BLaER1 treated with 17β-estradiol and CSF1 and Interleukin-3, amounts not matched to agents 10 nM and 100 nM (cell line): ENCODE measurements at regions not wholly inside any gene's neighbourhood (a gene's known extent, or its start where the extent isn't known, plus 50 kb on each side); places are given as distances from the start of the nearest gene placed in this dataset.
A peak's percentile ranks its signal among the peaks of the same experiment; 100 is the strongest.
"Not testable (repeated sequence)": the region's sequence is repeated elsewhere in the genome, so short reads cannot be mapped to it uniquely, and the experiment has no call there.

Experiments used
- H3K27ac ChIP-seq, 11 experiments: shearing (Covaris generic); formaldehyde crosslinking; 2 replicates each; pipeline ENCODE4 v1.8.1; 2022
- H3K27me3 ChIP-seq, 11 experiments: shearing (Covaris generic); formaldehyde crosslinking; 2 replicates each; pipeline ENCODE4 v1.8.1; 2022
- H3K36me3 ChIP-seq, 11 experiments: shearing (Covaris generic); formaldehyde crosslinking; 2 replicates each; pipeline ENCODE4 v1.8.1; 2022
- H3K4me1 ChIP-seq, 10 experiments: shearing (Covaris generic); formaldehyde crosslinking; 2 replicates each; pipeline ENCODE4 v1.8.1; 2022
- H3K4me2 ChIP-seq, 11 experiments: shearing (Covaris generic); formaldehyde crosslinking; 2 replicates each; pipeline ENCODE4 v1.8.1; 2022
- H3K4me3 ChIP-seq, 10 experiments: shearing (Covaris generic); formaldehyde crosslinking; 2 replicates each; pipeline ENCODE4 v1.8.1; 2022
- H3K9ac ChIP-seq, 11 experiments: shearing (Covaris generic); formaldehyde crosslinking; 2 replicates each; pipeline ENCODE4 v1.8.1; 2022
- H3K9me3 ChIP-seq, 11 experiments: shearing (Covaris generic); formaldehyde crosslinking; replicated peaks in 1 of 11; 2 replicates each; pipeline ENCODE4 v1.8.1; 2022
- H4K20me1 ChIP-seq, 11 experiments: shearing (Covaris generic); formaldehyde crosslinking; 2 replicates each; pipeline ENCODE4 v1.8.1; 2022
- Cebpa-rat ChIP-seq, 11 experiments: shearing (Covaris generic); IDR thresholded peaks; 2 replicates each; pipeline ENCODE4 v1.8.1; 2022

- H3K9ac ChIP-seq, result no peak overlapping the region
- peak overlapping the region in 8 of 11 experiments; percentile 6 to 75 (median 64); a peak in 10 of 22 replicates for H3K4me2 ChIP-seq
- H3K36me3 ChIP-seq, result no peaks in the 10 kb centered on the region
- H3K9me3 ChIP-seq, result peaks cover 0 to 12% (median 10%) of the 10 kb centered on the region in 11 experiments; a peak in 15 of 22 replicates
- peaks cover 0 to 34% (median 23%) of the 10 kb centered on the region in 10 experiments; a peak in 15 of 20 replicates for H3K4me1 ChIP-seq
- no peak overlapping the region for H3K4me3 ChIP-seq
- no peaks in the 10 kb centered on the region for H4K20me1 ChIP-seq
- no peak for TF ChIP-seq Cebpa-rat (IDR thresholded peaks at IDR 0.05)
- H3K27ac ChIP-seq, result no peak overlapping the region
- no peaks in the 10 kb centered on the region for H3K27me3 ChIP-seq
Measured at GRCh38 chr22:25281675-25282345, 62.4 kb downstream of the CRYBB2 start.

GRCh38 chr22:25282346-25282670 is 62.9 kb downstream of the CRYBB2 start:
- no peaks in the 10 kb centered on the region for H4K20me1 ChIP-seq
- H3K27me3 ChIP-seq, result no peaks in the 10 kb centered on the region
- H3K4me2 ChIP-seq, result peak overlapping the region in 4 of 11 experiments; percentile 6 to 73 (median 40); a peak in 3 of 22 replicates
- H3K4me1 ChIP-seq, result peaks cover 0 to 34% (median 23%) of the 10 kb centered on the region in 10 experiments; a peak in 15 of 20 replicates
- no peak overlapping the region for H3K27ac ChIP-seq
- no peak overlapping the region for H3K9ac ChIP-seq
- H3K9me3 ChIP-seq, result peaks cover 0 to 12% (median 10%) of the 10 kb centered on the region in 11 experiments; a peak in 15 of 22 replicates
- H3K36me3 ChIP-seq, result no peaks in the 10 kb centered on the region
- no peak for TF ChIP-seq Cebpa-rat (IDR thresholded peaks at IDR 0.05)
- no peak overlapping the region for H3K4me3 ChIP-seq

GRCh38 chr22:25282671-25283561 is 63.5 kb downstream of the CRYBB2 start:
- no peak overlapping the region for H3K27ac ChIP-seq
- peaks cover 0 to 34% (median 23%) of the 10 kb centered on the region in 10 experiments; a peak in 15 of 20 replicates for H3K4me1 ChIP-seq
- no peak overlapping the region for H3K9ac ChIP-seq
- H3K27me3 ChIP-seq, result no peaks in the 10 kb centered on the region
- peaks cover 0 to 12% (median 10%) of the 10 kb centered on the region in 11 experiments; a peak in 15 of 22 replicates for H3K9me3 ChIP-seq
- TF ChIP-seq Cebpa-rat (IDR thresholded peaks at IDR 0.05), result no peak
- H3K36me3 ChIP-seq, result no peaks in the 10 kb centered on the region
- H3K4me2 ChIP-seq, result no peak overlapping the region
- H4K20me1 ChIP-seq, result no peaks in the 10 kb centered on the region
- no peak overlapping the region for H3K4me3 ChIP-seq

GRCh38 chr22:25288481-25288880 is 69.0 kb downstream of the CRYBB2 start:
- not testable (repeated sequence) for H3K4me1 ChIP-seq, H3K36me3 ChIP-seq, H3K27ac ChIP-seq, H3K4me2 ChIP-seq, H3K27me3 ChIP-seq, H3K4me3 ChIP-seq, H4K20me1 ChIP-seq, H3K9ac ChIP-seq, H3K9me3 ChIP-seq

GRCh38 chr22:25301912-25302311 is 82.5 kb downstream of the CRYBB2 start:
- peaks cover 6 to 11% (median 8%) of the 10 kb centered on the region in 11 experiments for H3K9me3 ChIP-seq
- not testable (repeated sequence) for H3K4me2 ChIP-seq, H4K20me1 ChIP-seq, H3K4me3 ChIP-seq, H3K36me3 ChIP-seq, H3K27me3 ChIP-seq, H3K9ac ChIP-seq, H3K4me1 ChIP-seq, H3K27ac ChIP-seq

- not testable (repeated sequence) for H4K20me1 ChIP-seq, H3K9ac ChIP-seq, H3K4me2 ChIP-seq, H3K36me3 ChIP-seq, H3K4me1 ChIP-seq, H3K27me3 ChIP-seq, H3K9me3 ChIP-seq, H3K27ac ChIP-seq, H3K4me3 ChIP-seq
Measured at GRCh38 chr22:25309586-25309985, 90.1 kb downstream of the CRYBB2 start.

- H3K9me3 ChIP-seq, H3K4me2 ChIP-seq, H3K36me3 ChIP-seq, H3K4me3 ChIP-seq, H3K4me1 ChIP-seq, H3K27ac ChIP-seq, H3K9ac ChIP-seq, H4K20me1 ChIP-seq, H3K27me3 ChIP-seq: not testable (repeated sequence)
Measured at GRCh38 chr22:25311924-25312323, 92.5 kb downstream of the CRYBB2 start.

- Histone ChIP-seq H3K4me2 (no peak overlapping the region), H4K20me1 (no peaks in the 10 kb centered on the region), H3K4me1 (no peaks in the 10 kb centered on the region), H3K9me3 (no peaks in the 10 kb centered on the region), H3K9ac (no peak overlapping the region), H3K36me3 (no peaks in the 10 kb centered on the region), H3K27me3 (no peaks in the 10 kb centered on the region), H3K27ac (no peak overlapping the region), H3K4me3 (no peak overlapping the region)
- TF ChIP-seq Cebpa-rat (IDR thresholded peaks at IDR 0.05), result no peak
Measured at GRCh38 chr22:25318081-25318823, 98.8 kb downstream of the CRYBB2 start.

- Histone ChIP-seq H3K4me1 (peaks cover 0 to 5% (median 0%) of the 10 kb centered on the region in 10 experiments; a peak in 3 of 20 replicates), H3K9me3 (no peaks in the 10 kb centered on the region), H3K4me2 (no peak overlapping the region), H3K4me3 (no peak overlapping the region), H3K27ac (no peak overlapping the region), H3K27me3 (no peaks in the 10 kb centered on the region), H4K20me1 (no peaks in the 10 kb centered on the region; a peak in 1 of 22 replicates), H3K36me3 (no peaks in the 10 kb centered on the region), H3K9ac (no peak overlapping the region)
- TF ChIP-seq Cebpa-rat (IDR thresholded peaks at IDR 0.05), result no peak
Measured at GRCh38 chr22:25327018-25327755, 107.7 kb downstream of the CRYBB2 start.
